TTC549 (cell line): ENCODE measurements at regions not wholly inside any gene's neighbourhood (a gene's known extent, or its start where the extent isn't known, plus 50 kb on each side); places are given as distances from the start of the nearest gene placed in this dataset.
"Not testable (repeated sequence)": the region's sequence is repeated elsewhere in the genome, so short reads cannot be mapped to it uniquely, and the experiment has no call there.

Experiments
- FAIRE-seq: peaks from 2 replicates; lab custom pipeline; 2012; peaks lifted over from hg19 to GRCh38; lab: Jason Lieb, UNC

GRCh38 chr12:25328072-25328712 lies 77.5 kb upstream of the KRAS start:
- no peak for FAIRE-seq

- no peak for FAIRE-seq
Observed at GRCh38 chr12:25327321-25327720, 76.6 kb upstream of the KRAS start.

GRCh38 chr12:25326326-25326725 lies 75.6 kb upstream of the KRAS start:
- no peak for FAIRE-seq

- FAIRE-seq = no peak
Observed at GRCh38 chr12:25324861-25325260, 74.1 kb upstream of the KRAS start.

- FAIRE-seq = no peak
Observed at GRCh38 chr12:25323581-25323982, 72.9 kb upstream of the KRAS start.

GRCh38 chr12:25322918-25323531 lies 72.3 kb upstream of the KRAS start:
- no peak for FAIRE-seq

- FAIRE-seq = no peak
Observed at GRCh38 chr12:25322351-25322750, 71.6 kb upstream of the KRAS start.

GRCh38 chr12:25321772-25322171 lies 71.0 kb upstream of the KRAS start:
- FAIRE-seq = no peak

GRCh38 chr12:25320123-25321006 lies 69.6 kb upstream of the KRAS start:
- no peak for FAIRE-seq

- FAIRE-seq = no peak
Observed at GRCh38 chr12:25319233-25319984, 68.7 kb upstream of the KRAS start.

- FAIRE-seq = no peak
Observed at GRCh38 chr12:25317553-25317952, 66.8 kb upstream of the KRAS start.

- no peak for FAIRE-seq
Observed at GRCh38 chr12:25315388-25315787, 64.7 kb upstream of the KRAS start.

GRCh38 chr12:25313266-25313990 lies 62.7 kb upstream of the KRAS start:
- FAIRE-seq = not testable (repeated sequence)

- no peak for FAIRE-seq
Observed at GRCh38 chr12:25311506-25311905, 60.8 kb upstream of the KRAS start.

GRCh38 chr12:25310071-25310470 lies 59.3 kb upstream of the KRAS start:
- FAIRE-seq = not testable (repeated sequence)

- FAIRE-seq = no peak
Observed at GRCh38 chr12:25308756-25309155, 58.0 kb upstream of the KRAS start.

- no peak for FAIRE-seq
Observed at GRCh38 chr12:25307818-25308217, 57.1 kb upstream of the KRAS start.

- FAIRE-seq = no peak
Observed at GRCh38 chr12:25301798-25302197, 51.1 kb upstream of the KRAS start.
